ENCODE measurements at regions not wholly inside any gene's neighbourhood (a gene's known extent, or its start where the extent isn't known, plus 50 kb on each side); places are given as distances from the start of the nearest gene placed in this dataset.

DNA sequence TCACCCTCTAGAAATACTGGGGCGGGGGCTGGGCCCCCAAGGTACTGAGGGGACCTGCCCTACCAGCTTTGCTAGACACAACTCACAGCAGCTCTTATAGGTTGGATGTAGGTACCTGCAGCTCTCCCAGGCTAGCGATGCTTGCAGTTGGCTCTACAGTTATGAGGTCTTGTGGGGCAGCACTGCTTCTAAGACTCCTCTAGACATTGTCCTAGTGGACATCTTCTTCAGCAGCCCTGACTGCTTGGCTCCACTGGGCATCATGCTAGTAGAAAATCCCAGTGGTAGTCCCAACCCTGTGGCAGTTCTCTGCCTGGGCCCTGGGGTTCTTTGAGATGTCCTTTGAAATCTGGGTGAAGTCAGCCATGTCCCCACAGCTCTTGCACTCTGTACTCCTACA lies 419.3 kb upstream of the SEL1L start:
- ChIA-PET POLR2A (no interaction called here), CTCF (no interaction called here)
- intact Hi-C loops (cut with micrococcal nuclease) = no loop called here
- Mint-ChIP-seq H3K27me3 (ENCODE audit: insufficient read depth, unreplicated experiment) (no peaks in the 10 kb centered on the region), H3K27ac (ENCODE audit: low read depth, unreplicated experiment) (no peak overlapping the region), H3K4me1 (ENCODE audit: insufficient read depth, unreplicated experiment) (no peaks in the 10 kb centered on the region), H3K4me3 (ENCODE audit: unreplicated experiment) (no peak overlapping the region), H3K9me3 (ENCODE audit: unreplicated experiment) (peaks cover 13% of the 10 kb centered on the region), H3K36me3 (ENCODE audit: insufficient read depth, unreplicated experiment) (peaks cover 6% of the 10 kb centered on the region)
- TF ChIP-seq, protein P1, sequence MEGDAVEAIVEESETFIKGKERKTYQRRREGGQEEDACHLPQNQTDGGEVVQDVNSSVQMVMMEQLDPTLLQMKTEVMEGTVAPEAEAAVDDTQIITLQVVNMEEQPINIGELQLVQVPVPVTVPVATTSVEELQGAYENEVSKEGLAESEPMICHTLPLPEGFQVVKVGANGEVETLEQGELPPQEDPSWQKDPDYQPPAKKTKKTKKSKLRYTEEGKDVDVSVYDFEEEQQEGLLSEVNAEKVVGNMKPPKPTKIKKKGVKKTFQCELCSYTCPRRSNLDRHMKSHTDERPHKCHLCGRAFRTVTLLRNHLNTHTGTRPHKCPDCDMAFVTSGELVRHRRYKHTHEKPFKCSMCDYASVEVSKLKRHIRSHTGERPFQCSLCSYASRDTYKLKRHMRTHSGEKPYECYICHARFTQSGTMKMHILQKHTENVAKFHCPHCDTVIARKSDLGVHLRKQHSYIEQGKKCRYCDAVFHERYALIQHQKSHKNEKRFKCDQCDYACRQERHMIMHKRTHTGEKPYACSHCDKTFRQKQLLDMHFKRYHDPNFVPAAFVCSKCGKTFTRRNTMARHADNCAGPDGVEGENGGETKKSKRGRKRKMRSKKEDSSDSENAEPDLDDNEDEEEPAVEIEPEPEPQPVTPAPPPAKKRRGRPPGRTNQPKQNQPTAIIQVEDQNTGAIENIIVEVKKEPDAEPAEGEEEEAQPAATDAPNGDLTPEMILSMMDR (IDR thresholded peaks at IDR 0.05; ENCODE audit: unreplicated experiment) = no peak
- no TSS peak for BruUV-seq (replicated peaks)
- DNase-seq (ENCODE audit: unreplicated experiment) = no peak

- Mint-ChIP-seq H3K36me3 (ENCODE audit: insufficient read depth, unreplicated experiment) (peaks cover 6% of the 10 kb centered on the region), H3K27ac (ENCODE audit: low read depth, unreplicated experiment) (no peak overlapping the region), H3K4me3 (ENCODE audit: unreplicated experiment) (no peak overlapping the region), H3K27me3 (ENCODE audit: insufficient read depth, unreplicated experiment) (no peaks in the 10 kb centered on the region), H3K4me1 (ENCODE audit: insufficient read depth, unreplicated experiment) (no peaks in the 10 kb centered on the region), H3K9me3 (ENCODE audit: unreplicated experiment) (peaks cover 10% of the 10 kb centered on the region)
- no peak for DNase-seq (ENCODE audit: unreplicated experiment)
- intact Hi-C loops (cut with micrococcal nuclease) = no loop called here
- POLR2A ChIA-PET = no interaction called here
- CTCF ChIA-PET = no interaction called here
- TF ChIP-seq, protein P1 (IDR thresholded peaks at IDR 0.05; ENCODE audit: unreplicated experiment) = no peak
- BruUV-seq (replicated peaks) = no TSS peak
Observed at GRCh38 chr14:81953419-81953818, 419.8 kb upstream of the SEL1L start.

DNA sequence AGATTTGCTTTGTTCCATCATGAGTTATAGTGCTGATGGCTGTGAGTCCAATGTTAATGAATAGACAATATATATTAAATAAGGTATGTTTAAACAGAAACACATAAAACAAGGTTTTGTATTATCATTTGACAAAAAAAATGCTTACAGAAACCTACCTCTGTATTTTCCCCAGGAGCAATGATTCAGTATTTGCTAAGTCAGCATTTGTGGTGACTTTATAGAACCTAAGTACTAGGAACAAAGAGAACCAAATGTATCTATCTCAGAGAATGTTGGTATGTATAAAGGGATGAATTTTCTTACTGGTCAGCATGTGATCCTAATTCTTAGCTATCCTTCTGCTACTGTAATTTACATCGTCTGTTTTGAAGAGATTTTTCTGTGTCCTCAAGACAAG lies 421.5 kb upstream of the SEL1L start:
- H3K27ac Mint-ChIP-seq (ENCODE audit: low read depth, unreplicated experiment) = no peak overlapping the region
- ChIA-PET CTCF (no interaction called here), POLR2A (no interaction called here)
- TF ChIP-seq, protein P1 (IDR thresholded peaks at IDR 0.05; ENCODE audit: unreplicated experiment) = no peak
- no peaks in the 10 kb centered on the region for H3K4me1 Mint-ChIP-seq (ENCODE audit: insufficient read depth, unreplicated experiment)
- no peaks in the 10 kb centered on the region for H3K27me3 Mint-ChIP-seq (ENCODE audit: insufficient read depth, unreplicated experiment)
- peaks cover 15% of the 10 kb centered on the region for H3K9me3 Mint-ChIP-seq (ENCODE audit: unreplicated experiment)
- H3K4me3 Mint-ChIP-seq (ENCODE audit: unreplicated experiment) = no peak overlapping the region
- BruUV-seq (replicated peaks) = no TSS peak
- no peaks in the 10 kb centered on the region for H3K36me3 Mint-ChIP-seq (ENCODE audit: insufficient read depth, unreplicated experiment)
- intact Hi-C loops (cut with micrococcal nuclease) = no loop called here
- DNase-seq (ENCODE audit: unreplicated experiment) = no peak

GRCh38 chr14:81960781-81961180 lies 427.1 kb upstream of the SEL1L start:
- H3K27ac Mint-ChIP-seq (ENCODE audit: low read depth, unreplicated experiment) = no peak overlapping the region
- H3K9me3 Mint-ChIP-seq (ENCODE audit: unreplicated experiment) = peaks cover 15% of the 10 kb centered on the region
- TF ChIP-seq, protein P1 (IDR thresholded peaks at IDR 0.05; ENCODE audit: unreplicated experiment) = no peak
- no peak overlapping the region for H3K4me3 Mint-ChIP-seq (ENCODE audit: unreplicated experiment)
- H3K4me1 Mint-ChIP-seq (ENCODE audit: insufficient read depth, unreplicated experiment) = no peaks in the 10 kb centered on the region
- ChIA-PET POLR2A (interaction anchor here (1.1 kb wide), 1 partner anchor 9 kb away, joined by 3 read pairs; no protein-coding TSS in a partner anchor), CTCF (interaction anchor here (0.7 kb wide), 1 partner anchor 370 kb away, joined by 3 read pairs; no protein-coding TSS in a partner anchor)
- no TSS peak for BruUV-seq (replicated peaks)
- H3K27me3 Mint-ChIP-seq (ENCODE audit: insufficient read depth, unreplicated experiment) = no peaks in the 10 kb centered on the region
- DNase-seq (ENCODE audit: unreplicated experiment) = no peak
- no peaks in the 10 kb centered on the region for H3K36me3 Mint-ChIP-seq (ENCODE audit: insufficient read depth, unreplicated experiment)
- intact Hi-C loops (cut with micrococcal nuclease) = no loop called here
